RWPE2 (cell line): ENCODE measurements at regions not wholly inside any gene's neighbourhood (a gene's known extent, or its start where the extent isn't known, plus 50 kb on each side); places are given as distances from the start of the nearest gene placed in this dataset.
"Not testable (repeated sequence)": the region's sequence is repeated elsewhere in the genome, so short reads cannot be mapped to it uniquely, and the experiment has no call there.

Source experiments
- ATAC-seq: fragments of 200-7000 bp; cut with Tn5 transposase; 3 replicates; pipeline ENCODE4 v1.9.1; 2021; ENCODE audit warnings: low read depth
- DNase-seq: peaks from one replicate; pipeline ENCODE4 v3.0.0-alpha.2; 2020; ENCODE audit warnings: low spot score
- H3K27ac ChIP-seq: fragments of 450-650 bp; 2 replicates; pipeline ENCODE4 v1.5.1; 2017; ENCODE audit warnings: mild to moderate bottlenecking; ENCODE audit not compliant: poor library complexity, severe bottlenecking
- H3K27me3 ChIP-seq: fragments of 250-450 bp; sonication (Bioruptor Pico); 2 replicates; pipeline ENCODE4 v1.5.1; 2021; ENCODE audit warnings: mild to moderate bottlenecking, moderate library complexity; ENCODE audit not compliant: insufficient read depth, poor library complexity, severe bottlenecking
- H3K36me3 ChIP-seq: fragments of 250-450 bp; sonication (Bioruptor Pico); 2 replicates; pipeline ENCODE4 v1.5.1; 2020; ENCODE audit warnings: low read depth, mild to moderate bottlenecking, moderate library complexity
- H3K4me1 ChIP-seq: fragments of 250-450 bp; sonication (Bioruptor Pico); 2 replicates; pipeline ENCODE4 v1.5.1; 2021; ENCODE audit warnings: mild to moderate bottlenecking, moderate library complexity; ENCODE audit not compliant: insufficient read depth, poor library complexity, severe bottlenecking
- H3K4me3 ChIP-seq: fragments of 250-450 bp; sonication (Bioruptor Pico); 2 replicates; pipeline ENCODE4 v1.5.1; 2021; ENCODE audit warnings: mild to moderate bottlenecking, moderate library complexity; ENCODE audit not compliant: severe bottlenecking
- H3K9me3 ChIP-seq: fragments of 250-450 bp; sonication (Bioruptor Pico); 2 replicates; pipeline ENCODE4 v1.5.1; 2021; ENCODE audit warnings: mild to moderate bottlenecking, moderate library complexity; ENCODE audit not compliant: severe bottlenecking
- TF ChIP-seq, protein P1 (sequence below): fragments of 450-650 bp; IDR thresholded peaks from one replicate; pipeline ENCODE4 v1.5.1; 2017; ENCODE audit warnings: mild to moderate bottlenecking, moderate library complexity; ENCODE audit not compliant: poor library complexity, severe bottlenecking

DNA sequence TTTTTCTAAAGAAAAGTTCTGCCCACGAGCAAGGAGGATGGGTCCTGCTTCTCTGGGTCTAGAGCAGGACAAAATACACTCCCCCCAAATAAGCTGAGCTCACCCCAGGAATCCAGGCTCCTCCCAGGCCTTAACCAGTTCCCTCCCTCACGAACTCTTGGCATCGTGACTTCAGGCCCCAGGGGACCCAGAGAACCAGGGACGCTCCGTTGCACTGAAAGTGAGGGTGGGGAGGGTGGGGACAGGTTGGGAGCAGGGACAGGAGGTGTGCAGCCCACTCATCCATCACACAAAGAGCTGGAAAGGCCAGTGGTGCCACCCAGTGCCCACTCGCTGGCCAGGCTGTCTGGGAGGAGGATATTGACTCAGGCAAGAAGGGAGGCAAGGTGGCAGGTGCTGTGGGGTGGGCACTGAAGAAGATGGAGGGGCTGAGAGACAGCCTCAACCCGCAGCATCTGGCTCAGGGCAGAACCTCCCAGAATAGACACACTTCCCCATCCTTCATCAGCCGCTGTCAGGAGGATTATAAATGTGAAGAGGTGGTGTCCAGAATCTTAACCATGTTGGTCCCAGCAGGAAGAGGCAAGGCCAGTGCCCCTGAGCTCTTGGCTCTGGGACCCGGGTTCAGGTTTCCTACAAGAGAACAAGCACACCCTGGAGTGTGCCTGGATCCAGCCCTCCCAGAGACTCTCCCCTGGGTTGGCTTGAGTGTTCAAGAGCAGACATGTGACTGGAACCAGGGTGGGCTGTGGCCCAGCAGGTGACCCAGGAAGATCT, 67.9 kb upstream of the RPL38 start:
- no peaks in the 10 kb centered on the region for H3K4me1 ChIP-seq
- no peak overlapping the region for H3K4me3 ChIP-seq
- TF ChIP-seq, protein P1, sequence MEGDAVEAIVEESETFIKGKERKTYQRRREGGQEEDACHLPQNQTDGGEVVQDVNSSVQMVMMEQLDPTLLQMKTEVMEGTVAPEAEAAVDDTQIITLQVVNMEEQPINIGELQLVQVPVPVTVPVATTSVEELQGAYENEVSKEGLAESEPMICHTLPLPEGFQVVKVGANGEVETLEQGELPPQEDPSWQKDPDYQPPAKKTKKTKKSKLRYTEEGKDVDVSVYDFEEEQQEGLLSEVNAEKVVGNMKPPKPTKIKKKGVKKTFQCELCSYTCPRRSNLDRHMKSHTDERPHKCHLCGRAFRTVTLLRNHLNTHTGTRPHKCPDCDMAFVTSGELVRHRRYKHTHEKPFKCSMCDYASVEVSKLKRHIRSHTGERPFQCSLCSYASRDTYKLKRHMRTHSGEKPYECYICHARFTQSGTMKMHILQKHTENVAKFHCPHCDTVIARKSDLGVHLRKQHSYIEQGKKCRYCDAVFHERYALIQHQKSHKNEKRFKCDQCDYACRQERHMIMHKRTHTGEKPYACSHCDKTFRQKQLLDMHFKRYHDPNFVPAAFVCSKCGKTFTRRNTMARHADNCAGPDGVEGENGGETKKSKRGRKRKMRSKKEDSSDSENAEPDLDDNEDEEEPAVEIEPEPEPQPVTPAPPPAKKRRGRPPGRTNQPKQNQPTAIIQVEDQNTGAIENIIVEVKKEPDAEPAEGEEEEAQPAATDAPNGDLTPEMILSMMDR = no peak
- H3K36me3 ChIP-seq = no peaks in the 10 kb centered on the region
- no peak for ATAC-seq
- DNase-seq = peak; percentile 35
- no peaks in the 10 kb centered on the region for H3K9me3 ChIP-seq
- no peak overlapping the region for H3K27ac ChIP-seq
- H3K27me3 ChIP-seq = peaks cover 53% of the 10 kb centered on the region

- Histone ChIP-seq H3K36me3 (no peaks in the 10 kb centered on the region), H3K27me3 (peaks cover 35% of the 10 kb centered on the region), H3K4me3 (no peak overlapping the region), H3K4me1 (no peaks in the 10 kb centered on the region), H3K9me3 (peaks cover 2% of the 10 kb centered on the region), H3K27ac (no peak overlapping the region)
- ATAC-seq (no peak), DNase-seq (peak; percentile 0)
- TF ChIP-seq, protein P1 = no peak
Measured at GRCh38 chr17:74137416-74137815, 66.1 kb upstream of the RPL38 start.

DNA sequence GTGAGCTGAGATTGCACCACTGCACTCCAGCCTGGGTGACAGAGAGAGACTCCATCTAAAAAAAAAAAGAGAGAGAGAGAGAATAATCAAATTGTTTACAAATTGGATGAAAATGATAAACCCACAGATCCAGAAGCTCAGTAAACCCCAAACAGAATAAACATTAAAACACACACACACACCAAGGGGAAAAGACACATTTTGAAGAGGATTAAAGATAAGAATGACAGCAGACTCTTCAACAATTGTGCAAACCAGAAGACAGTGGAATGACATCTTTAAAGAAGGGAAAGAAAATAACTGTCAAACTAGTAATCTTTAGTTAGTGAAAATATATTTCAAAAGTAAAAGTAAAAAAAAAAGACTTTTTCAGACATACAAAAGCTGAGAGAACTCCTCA, 64.4 kb upstream of the RPL38 start:
- Histone ChIP-seq H3K36me3 (no peaks in the 10 kb centered on the region), H3K9me3 (peaks cover 12% of the 10 kb centered on the region), H3K4me3 (no peak overlapping the region), H3K27me3 (peaks cover 21% of the 10 kb centered on the region), H3K4me1 (no peaks in the 10 kb centered on the region), H3K27ac (no peak overlapping the region)
- TF ChIP-seq, protein P1 = no peak
- no peak for ATAC-seq
- no peak for DNase-seq

DNA sequence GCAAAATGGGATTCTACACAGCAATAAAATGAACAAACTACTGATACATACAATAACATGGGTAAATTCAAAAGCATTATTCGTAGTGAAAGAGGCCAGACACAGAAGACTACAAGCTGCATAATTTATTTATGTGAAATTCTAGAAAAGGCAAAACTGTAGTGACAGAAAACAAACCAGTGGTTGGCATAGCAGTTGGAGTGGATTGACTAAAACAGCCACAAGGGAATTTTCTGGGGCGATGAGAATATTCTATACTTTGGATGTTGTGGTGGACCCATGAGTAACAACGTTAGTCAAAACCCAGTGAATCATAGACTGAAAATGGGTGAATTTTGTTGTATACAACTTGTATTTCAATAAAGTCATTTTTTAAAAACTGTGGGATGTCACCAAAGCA, 63.2 kb upstream of the RPL38 start:
- no peaks in the 10 kb centered on the region for H3K36me3 ChIP-seq
- no peak overlapping the region for H3K27ac ChIP-seq
- peaks cover 12% of the 10 kb centered on the region for H3K9me3 ChIP-seq
- TF ChIP-seq, protein P1 = no peak
- no peak for DNase-seq
- H3K27me3 ChIP-seq = peaks cover 18% of the 10 kb centered on the region
- H3K4me3 ChIP-seq = no peak overlapping the region
- no peaks in the 10 kb centered on the region for H3K4me1 ChIP-seq
- no peak for ATAC-seq

DNA sequence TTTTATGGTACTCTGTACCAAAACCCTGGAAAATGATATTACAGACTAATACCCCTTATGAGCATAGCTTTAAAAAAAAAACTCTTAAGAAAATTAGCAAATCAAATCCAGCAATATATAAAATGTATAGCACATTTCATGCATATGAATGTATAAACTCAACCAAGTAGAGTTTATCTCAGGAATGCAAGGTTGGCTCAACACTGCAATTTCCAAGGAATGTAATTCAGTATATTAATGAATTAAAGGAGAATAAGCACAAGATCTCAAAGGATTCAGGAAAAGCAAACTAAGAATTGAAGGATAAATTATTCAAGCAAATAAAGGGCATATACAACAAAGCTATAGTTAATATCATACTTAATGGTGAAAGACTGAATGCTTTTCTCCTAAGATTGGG, 61.9 kb upstream of the RPL38 start:
- Histone ChIP-seq H3K4me3 (no peak overlapping the region), H3K27ac (no peak overlapping the region), H3K9me3 (peaks cover 12% of the 10 kb centered on the region), H3K4me1 (no peaks in the 10 kb centered on the region), H3K36me3 (no peaks in the 10 kb centered on the region), H3K27me3 (peaks cover 15% of the 10 kb centered on the region)
- DNase-seq (no peak), ATAC-seq (no peak)
- TF ChIP-seq, protein P1 = no peak

- ATAC-seq, H3K4me1 ChIP-seq, H3K27ac ChIP-seq, H3K4me3 ChIP-seq, H3K36me3 ChIP-seq, H3K27me3 ChIP-seq: not testable (repeated sequence)
- DNase-seq = peak; percentile 3
- peaks cover 12% of the 10 kb centered on the region for H3K9me3 ChIP-seq
Measured at GRCh38 chr17:74143318-74143717, 60.2 kb upstream of the RPL38 start.
